GM10266 (cell line): ENCODE measurements at regions not wholly inside any gene's neighbourhood (a gene's known extent, or its start where the extent isn't known, plus 50 kb on each side); places are given as distances from the start of the nearest gene placed in this dataset.

Source experiments
- DNase-seq: peaks from one replicate; pipeline ENCODE4 v3.0.0; 2012; ENCODE audit errors: extremely low spot score
- TF ChIP-seq, protein P1 (sequence below): IDR thresholded peaks from 2 replicates; pipeline ENCODE4 v1.5.1; 2012; ENCODE audit warnings: mild to moderate bottlenecking, low read depth; ENCODE audit not compliant: control insufficient read depth, insufficient read depth; ENCODE audit errors: missing control alignments

DNA sequence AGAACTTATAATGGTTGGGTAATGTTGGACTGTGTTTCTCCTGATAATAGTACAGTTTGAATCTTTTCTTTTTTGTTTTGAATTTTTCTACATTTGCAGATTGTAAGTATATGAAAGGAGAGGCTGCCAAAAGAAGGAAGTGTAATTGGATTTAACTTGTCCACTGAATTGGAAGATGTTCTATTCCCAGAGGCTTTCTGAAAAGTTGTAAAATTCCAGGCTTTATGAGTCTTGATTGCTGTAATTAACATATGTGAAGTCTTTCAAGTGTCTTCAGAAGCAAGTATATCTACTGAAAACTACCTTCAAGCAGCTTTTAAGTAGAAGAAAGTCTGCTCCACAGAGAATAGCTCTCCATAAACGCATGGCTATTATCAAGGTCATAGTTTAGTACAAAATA lies 2456.4 kb downstream of the PCDH7 start:
- DNase-seq: no peak
- TF ChIP-seq, protein P1, sequence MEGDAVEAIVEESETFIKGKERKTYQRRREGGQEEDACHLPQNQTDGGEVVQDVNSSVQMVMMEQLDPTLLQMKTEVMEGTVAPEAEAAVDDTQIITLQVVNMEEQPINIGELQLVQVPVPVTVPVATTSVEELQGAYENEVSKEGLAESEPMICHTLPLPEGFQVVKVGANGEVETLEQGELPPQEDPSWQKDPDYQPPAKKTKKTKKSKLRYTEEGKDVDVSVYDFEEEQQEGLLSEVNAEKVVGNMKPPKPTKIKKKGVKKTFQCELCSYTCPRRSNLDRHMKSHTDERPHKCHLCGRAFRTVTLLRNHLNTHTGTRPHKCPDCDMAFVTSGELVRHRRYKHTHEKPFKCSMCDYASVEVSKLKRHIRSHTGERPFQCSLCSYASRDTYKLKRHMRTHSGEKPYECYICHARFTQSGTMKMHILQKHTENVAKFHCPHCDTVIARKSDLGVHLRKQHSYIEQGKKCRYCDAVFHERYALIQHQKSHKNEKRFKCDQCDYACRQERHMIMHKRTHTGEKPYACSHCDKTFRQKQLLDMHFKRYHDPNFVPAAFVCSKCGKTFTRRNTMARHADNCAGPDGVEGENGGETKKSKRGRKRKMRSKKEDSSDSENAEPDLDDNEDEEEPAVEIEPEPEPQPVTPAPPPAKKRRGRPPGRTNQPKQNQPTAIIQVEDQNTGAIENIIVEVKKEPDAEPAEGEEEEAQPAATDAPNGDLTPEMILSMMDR: no peak

DNA sequence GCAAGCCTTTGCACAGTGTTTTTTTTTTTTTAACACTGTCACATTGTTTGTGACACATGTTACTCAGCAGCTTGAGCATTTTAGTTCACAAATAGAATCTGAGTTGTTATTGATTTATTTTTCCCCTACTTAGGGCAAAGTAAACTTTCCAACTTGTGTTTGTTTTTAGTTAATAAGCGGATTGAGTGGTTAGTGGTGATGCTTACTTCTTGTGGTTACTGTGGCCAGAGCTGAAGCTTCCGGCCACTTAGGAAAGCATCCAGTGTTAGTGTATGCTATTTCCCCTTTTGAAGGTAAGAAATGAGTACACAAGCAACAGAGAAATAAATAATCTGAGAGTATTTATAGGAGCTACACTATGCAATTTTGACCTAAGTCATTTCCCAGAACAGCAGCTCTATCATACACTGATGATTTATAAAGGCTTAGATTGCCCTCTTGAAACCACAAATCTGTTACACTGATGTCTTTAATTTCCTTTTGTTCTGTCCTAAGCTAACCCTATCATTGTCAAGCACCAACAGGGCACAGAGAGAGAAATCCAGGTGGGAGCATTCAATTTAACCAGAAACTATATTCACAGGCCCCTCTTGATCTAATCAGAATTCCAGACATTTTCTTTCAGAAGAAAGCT lies 2464.6 kb downstream of the PCDH7 start:
- DNase-seq: no peak
- TF ChIP-seq, protein P1: no peak

DNA sequence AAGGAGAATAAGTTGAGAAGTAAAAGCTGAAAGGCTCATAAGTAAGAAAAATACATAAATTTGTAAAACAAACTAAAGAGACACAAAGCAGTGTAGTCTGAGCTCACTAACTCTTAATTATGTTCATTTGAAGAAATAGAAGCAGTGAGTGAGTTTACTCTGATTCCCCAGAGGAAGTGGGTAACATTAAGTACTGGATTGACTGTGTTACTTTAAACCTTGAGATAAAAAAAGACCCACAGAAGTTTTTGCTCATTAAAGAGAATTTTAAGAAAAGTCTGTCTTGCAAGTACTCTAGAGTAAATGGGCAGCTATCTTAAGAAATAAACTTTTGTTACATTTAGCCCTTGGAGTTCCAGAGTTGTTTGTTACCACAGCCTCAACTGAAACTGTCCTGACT lies 2466.9 kb downstream of the PCDH7 start:
- no peak for DNase-seq
- TF ChIP-seq, protein P1: no peak

DNA sequence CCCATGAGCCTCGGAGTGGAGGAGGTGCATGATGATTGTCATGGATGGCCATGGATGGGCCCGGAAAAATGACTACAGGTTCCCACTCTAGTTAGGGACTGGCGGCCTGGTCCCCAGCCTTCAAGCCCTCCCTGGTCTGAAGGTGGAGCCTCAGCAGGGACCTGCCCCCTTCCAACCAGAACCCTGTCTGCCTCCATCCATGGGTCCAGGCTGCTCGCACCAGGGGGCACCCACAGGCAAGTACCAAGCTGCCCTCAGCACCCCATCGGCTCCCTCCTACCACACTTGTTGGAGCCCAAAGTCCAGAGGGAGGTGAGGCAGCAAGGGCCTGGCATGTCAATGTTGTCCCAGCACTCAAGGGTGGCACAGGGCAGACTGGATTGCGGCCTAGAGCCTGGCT lies 2468.6 kb downstream of the PCDH7 start:
- no peak for DNase-seq
- TF ChIP-seq, protein P1: no peak

DNA sequence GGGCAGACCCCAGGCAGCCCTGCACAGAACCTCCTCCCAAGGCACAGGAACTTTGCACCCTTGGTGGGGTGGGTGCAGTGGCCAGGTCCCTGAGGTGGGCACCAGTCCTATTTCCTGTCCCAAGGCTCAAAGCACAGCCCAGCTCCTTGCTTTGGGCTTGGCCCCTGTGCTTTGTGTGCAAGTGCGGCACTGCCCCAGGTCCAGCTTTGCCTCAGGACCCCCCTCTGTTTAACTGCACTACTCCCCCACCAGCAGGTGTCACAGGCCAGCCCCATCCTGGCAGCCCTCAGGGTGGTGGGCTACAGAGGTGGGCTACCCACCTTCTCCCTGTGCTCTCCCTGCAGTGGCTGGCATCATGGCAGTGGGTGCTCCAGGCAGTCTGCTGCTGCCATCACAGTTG lies 2469.0 kb downstream of the PCDH7 start:
- no peak for DNase-seq
- TF ChIP-seq, protein P1: no peak

DNA sequence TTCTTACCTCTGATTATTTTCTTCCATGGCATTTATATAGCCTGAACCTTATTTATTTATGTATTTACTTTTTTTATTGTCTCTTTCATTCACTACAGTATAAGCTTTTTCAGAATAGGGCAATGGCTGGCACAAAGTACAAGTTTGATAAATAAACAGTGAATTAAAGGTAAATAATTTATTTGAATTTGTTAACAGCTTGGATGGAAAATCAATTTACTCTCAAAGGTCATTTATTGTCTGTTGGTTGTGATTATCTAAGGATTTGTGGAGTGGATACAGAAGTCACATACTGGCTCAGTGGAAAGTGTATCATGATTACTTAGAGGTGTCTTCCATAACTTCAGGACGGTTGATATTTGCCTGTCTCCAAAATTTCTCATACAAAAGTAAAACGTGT lies 2472.9 kb downstream of the PCDH7 start:
- no peak for DNase-seq
- TF ChIP-seq, protein P1: no peak

DNA sequence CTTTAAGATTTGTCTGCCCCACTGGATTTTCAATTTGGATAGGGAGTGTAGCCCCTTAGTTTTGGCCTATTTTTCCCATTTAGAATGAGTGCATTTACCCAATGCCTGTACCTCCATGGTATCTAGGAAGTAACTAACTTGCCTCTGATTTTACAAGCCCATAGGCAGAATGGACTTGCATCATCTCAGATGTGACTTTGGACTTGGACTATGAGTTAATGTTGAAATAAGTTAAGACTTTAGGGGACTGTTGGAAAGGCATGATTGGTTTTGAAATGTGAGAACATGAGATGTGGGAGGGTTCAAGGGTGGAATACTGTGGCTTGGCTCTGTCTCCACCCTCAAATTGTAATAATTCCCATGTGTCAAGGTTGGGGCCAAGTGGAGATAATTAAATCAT lies 2480.2 kb downstream of the PCDH7 start:
- no peak for DNase-seq
- TF ChIP-seq, protein P1: no peak
